Breast epithelium (tissue), 3 donors: ENCODE measurements at regions not wholly inside any gene's neighbourhood (a gene's known extent, or its start where the extent isn't known, plus 50 kb on each side); places are given as distances from the start of the nearest gene placed in this dataset.

ENCODE experiments used
- POLR2A ChIP-seq: fragments of 450-650 bp; IDR thresholded peaks from one replicate; pipeline ENCODE4 v1.6.1; 2016; ENCODE audit warnings: antibody characterized with exemption, mild to moderate bottlenecking, moderate library complexity
- POLR2AphosphoS5 ChIP-seq, 3 donors: sonication (generic); formaldehyde crosslinking; IDR thresholded peaks; one replicate each; pipeline ENCODE4 v1.6.1; 2017; ENCODE audit warnings: antibody characterized with exemption in 3 of 3
- TF ChIP-seq, protein P1 (sequence below), 3 donors: fragments of 450-650 bp; IDR thresholded peaks; one replicate each; pipeline ENCODE4 v1.5.1; 2016 to 2017; ENCODE audit warnings: antibody characterized with exemption in 3 of 3, mild to moderate bottlenecking in 3 of 3, moderate library complexity in 3 of 3

DNA sequence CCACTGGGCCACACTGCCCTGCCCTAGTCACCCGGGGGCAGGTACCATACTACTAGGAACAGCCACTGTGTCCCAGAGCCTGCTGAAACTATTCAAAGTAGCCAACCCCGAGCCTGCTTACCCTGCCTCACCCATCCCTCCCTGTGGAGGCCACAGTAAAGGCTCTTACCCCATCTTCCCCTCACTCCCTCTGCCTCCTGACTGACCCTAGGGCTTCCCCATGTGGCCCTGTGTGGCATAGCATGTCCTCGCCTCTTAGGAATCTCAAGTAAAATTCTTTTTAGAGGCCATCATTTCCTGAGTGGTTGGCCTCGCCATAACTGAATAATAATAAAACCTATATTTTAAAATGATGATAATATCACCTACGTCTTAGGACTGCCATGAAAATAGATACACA, 112.2 kb upstream of the SLC6A11 start:
- TF ChIP-seq, protein P1, sequence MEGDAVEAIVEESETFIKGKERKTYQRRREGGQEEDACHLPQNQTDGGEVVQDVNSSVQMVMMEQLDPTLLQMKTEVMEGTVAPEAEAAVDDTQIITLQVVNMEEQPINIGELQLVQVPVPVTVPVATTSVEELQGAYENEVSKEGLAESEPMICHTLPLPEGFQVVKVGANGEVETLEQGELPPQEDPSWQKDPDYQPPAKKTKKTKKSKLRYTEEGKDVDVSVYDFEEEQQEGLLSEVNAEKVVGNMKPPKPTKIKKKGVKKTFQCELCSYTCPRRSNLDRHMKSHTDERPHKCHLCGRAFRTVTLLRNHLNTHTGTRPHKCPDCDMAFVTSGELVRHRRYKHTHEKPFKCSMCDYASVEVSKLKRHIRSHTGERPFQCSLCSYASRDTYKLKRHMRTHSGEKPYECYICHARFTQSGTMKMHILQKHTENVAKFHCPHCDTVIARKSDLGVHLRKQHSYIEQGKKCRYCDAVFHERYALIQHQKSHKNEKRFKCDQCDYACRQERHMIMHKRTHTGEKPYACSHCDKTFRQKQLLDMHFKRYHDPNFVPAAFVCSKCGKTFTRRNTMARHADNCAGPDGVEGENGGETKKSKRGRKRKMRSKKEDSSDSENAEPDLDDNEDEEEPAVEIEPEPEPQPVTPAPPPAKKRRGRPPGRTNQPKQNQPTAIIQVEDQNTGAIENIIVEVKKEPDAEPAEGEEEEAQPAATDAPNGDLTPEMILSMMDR (IDR thresholded peaks at IDR 0.05) = no peak
- no peak for TF ChIP-seq POLR2AphosphoS5 (IDR thresholded peaks at IDR 0.05)
- no peak for TF ChIP-seq POLR2A
